ENCODE measurements at regions not wholly inside any gene's neighbourhood (a gene's known extent, or its start where the extent isn't known, plus 50 kb on each side); places are given as distances from the start of the nearest gene placed in this dataset.

DNA sequence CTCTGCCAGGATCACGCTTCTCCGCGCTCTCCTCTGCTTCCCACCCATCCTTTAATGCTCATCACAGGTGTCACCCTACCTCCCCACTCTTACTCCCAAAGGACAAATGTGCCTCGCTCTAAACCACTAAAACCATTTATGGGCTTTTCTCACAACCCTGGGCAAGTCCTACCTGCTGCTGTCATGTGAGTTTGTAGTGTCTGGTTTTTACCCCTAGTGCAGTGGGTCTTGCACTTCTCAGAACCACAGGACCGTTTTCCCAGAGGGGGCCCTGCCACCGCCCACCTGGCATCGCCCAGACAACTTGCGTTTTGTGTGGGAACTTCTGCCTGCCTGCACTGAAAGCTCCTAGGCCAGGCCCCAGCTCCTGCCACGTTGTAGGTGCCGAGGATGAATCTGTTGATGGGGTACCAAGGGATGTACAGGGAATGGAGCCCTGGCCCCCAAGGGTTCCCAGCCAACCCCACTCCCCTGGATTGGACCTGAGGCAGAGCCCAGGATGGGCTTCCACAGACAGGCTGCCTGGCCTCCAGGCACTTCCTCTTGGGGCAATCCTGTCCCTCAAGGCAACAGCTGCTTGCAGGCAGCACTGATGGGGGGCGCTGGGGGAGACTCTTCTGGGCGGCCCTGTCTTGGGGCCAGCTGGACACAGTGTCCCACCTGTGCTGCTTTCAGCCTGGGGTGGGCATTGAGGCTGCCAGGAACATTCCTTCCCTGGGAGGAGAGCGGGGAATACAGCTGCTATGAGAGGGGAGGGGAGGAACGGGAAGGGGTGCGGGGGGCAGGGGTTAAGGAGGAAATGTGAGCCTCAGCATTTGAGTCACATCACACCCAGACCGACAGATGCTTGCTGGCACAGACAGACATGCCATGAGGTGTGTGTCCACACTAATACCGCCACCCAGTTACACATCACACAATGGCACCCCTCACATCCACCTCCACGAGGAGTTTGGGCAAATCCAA lies 176.3 kb downstream of the ZFP36L2 start:
- peaks cover 3% of the 10 kb centered on the region for H3K4me1 ChIP-seq (ENCODE audit: control insufficient read depth, insufficient read depth, low read length)
- no peaks in the 10 kb centered on the region for H3K36me3 ChIP-seq (ENCODE audit: control insufficient read depth in 2 of 2, insufficient read depth in 2 of 2, low read length in 2 of 2)
- no peaks in the 10 kb centered on the region for H3K9me3 ChIP-seq (ENCODE audit: control insufficient read depth in 2 of 2, low read length in 2 of 2)
- no peaks in the 10 kb centered on the region for H3K27me3 ChIP-seq (ENCODE audit: control insufficient read depth in 1 of 2, insufficient read depth in 2 of 2, low read length in 2 of 2)
- H3K9ac ChIP-seq (ENCODE audit: low read length in 2 of 2) = peak overlapping the region in 1 of 2 donors; percentile 4
- H3K27ac ChIP-seq (ENCODE audit: low read length) = no peak overlapping the region
- no peak overlapping the region for H3K4me3 ChIP-seq (ENCODE audit: low read length in 2 of 2)

GRCh38 chr2:43047187-43047780 lies 179.1 kb downstream of the ZFP36L2 start:
- no peaks in the 10 kb centered on the region for H3K9me3 ChIP-seq (ENCODE audit: control insufficient read depth in 2 of 2, low read length in 2 of 2)
- no peak overlapping the region for H3K9ac ChIP-seq (ENCODE audit: low read length in 2 of 2)
- H3K36me3 ChIP-seq (ENCODE audit: control insufficient read depth in 2 of 2, insufficient read depth in 2 of 2, low read length in 2 of 2) = no peaks in the 10 kb centered on the region
- no peak overlapping the region for H3K27ac ChIP-seq (ENCODE audit: low read length)
- H3K27me3 ChIP-seq (ENCODE audit: control insufficient read depth in 1 of 2, insufficient read depth in 2 of 2, low read length in 2 of 2) = no peaks in the 10 kb centered on the region
- peaks cover 2% of the 10 kb centered on the region for H3K4me1 ChIP-seq (ENCODE audit: control insufficient read depth, insufficient read depth, low read length)
- no peak overlapping the region for H3K4me3 ChIP-seq (ENCODE audit: low read length in 2 of 2)

- H3K27ac ChIP-seq (ENCODE audit: low read length) = no peak overlapping the region
These were observed 180.5 kb downstream of the ZFP36L2 start for GRCh38 chr2:43045866-43046265.

GRCh38 chr2:43044093-43044681 lies 182.2 kb downstream of the ZFP36L2 start:
- no peak overlapping the region for H3K27ac ChIP-seq (ENCODE audit: low read length)
- peaks cover 8% of the 10 kb centered on the region for H3K4me1 ChIP-seq (ENCODE audit: control insufficient read depth, insufficient read depth, low read length)
- H3K9ac ChIP-seq (ENCODE audit: low read length in 2 of 2) = no peak overlapping the region
- H3K9me3 ChIP-seq (ENCODE audit: control insufficient read depth in 2 of 2, low read length in 2 of 2) = no peaks in the 10 kb centered on the region
- H3K27me3 ChIP-seq (ENCODE audit: control insufficient read depth in 1 of 2, insufficient read depth in 2 of 2, low read length in 2 of 2) = no peaks in the 10 kb centered on the region
- no peaks in the 10 kb centered on the region for H3K36me3 ChIP-seq (ENCODE audit: control insufficient read depth in 2 of 2, insufficient read depth in 2 of 2, low read length in 2 of 2)
- no peak overlapping the region for H3K4me3 ChIP-seq (ENCODE audit: low read length in 2 of 2)

More at GRCh38 chr2:43045866-43046265, 180.5 kb downstream of the ZFP36L2 start:
- H3K9me3 ChIP-seq (ENCODE audit: control insufficient read depth in 2 of 2, low read length in 2 of 2) = no peaks in the 10 kb centered on the region
- H3K9ac ChIP-seq (ENCODE audit: low read length in 2 of 2) = no peak overlapping the region
- no peaks in the 10 kb centered on the region for H3K36me3 ChIP-seq (ENCODE audit: control insufficient read depth in 2 of 2, insufficient read depth in 2 of 2, low read length in 2 of 2)
- no peak overlapping the region for H3K4me3 ChIP-seq (ENCODE audit: low read length in 2 of 2)
- H3K27me3 ChIP-seq (ENCODE audit: control insufficient read depth in 1 of 2, insufficient read depth in 2 of 2, low read length in 2 of 2) = no peaks in the 10 kb centered on the region
- H3K4me1 ChIP-seq (ENCODE audit: control insufficient read depth, insufficient read depth, low read length) = peaks cover 8% of the 10 kb centered on the region

DNA sequence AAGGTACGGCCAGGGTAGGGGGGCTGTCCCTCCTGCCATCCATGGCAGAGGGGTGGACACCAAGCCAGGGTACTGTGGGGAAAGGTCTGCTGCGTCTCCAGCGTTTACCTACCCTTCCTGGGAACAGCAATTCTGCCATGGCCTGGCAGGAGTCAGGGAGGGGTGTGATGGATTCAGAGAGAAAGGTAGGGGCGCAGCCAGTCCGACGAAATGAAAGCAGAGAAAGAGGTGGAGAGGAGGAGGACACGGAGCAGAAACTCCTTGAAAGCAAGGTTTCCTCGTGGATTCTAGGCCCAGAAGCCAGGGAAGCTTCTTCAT lies 182.9 kb downstream of the ZFP36L2 start:
- peaks cover 8% of the 10 kb centered on the region for H3K4me1 ChIP-seq (ENCODE audit: control insufficient read depth, insufficient read depth, low read length)
- no peaks in the 10 kb centered on the region for H3K9me3 ChIP-seq (ENCODE audit: control insufficient read depth in 2 of 2, low read length in 2 of 2)
- no peaks in the 10 kb centered on the region for H3K27me3 ChIP-seq (ENCODE audit: control insufficient read depth in 1 of 2, insufficient read depth in 2 of 2, low read length in 2 of 2)
- no peaks in the 10 kb centered on the region for H3K36me3 ChIP-seq (ENCODE audit: control insufficient read depth in 2 of 2, insufficient read depth in 2 of 2, low read length in 2 of 2)
- no peak overlapping the region for H3K27ac ChIP-seq (ENCODE audit: low read length)
- H3K9ac ChIP-seq (ENCODE audit: low read length in 2 of 2) = no peak overlapping the region
- no peak overlapping the region for H3K4me3 ChIP-seq (ENCODE audit: low read length in 2 of 2)

GRCh38 chr2:43041661-43042360 lies 184.6 kb downstream of the ZFP36L2 start:
- Histone ChIP-seq H3K4me3 (ENCODE audit: low read length in 2 of 2) (no peak overlapping the region), H3K9ac (ENCODE audit: low read length in 2 of 2) (no peak overlapping the region), H3K27ac (ENCODE audit: low read length) (no peak overlapping the region), H3K27me3 (ENCODE audit: control insufficient read depth in 1 of 2, insufficient read depth in 2 of 2, low read length in 2 of 2) (no peaks in the 10 kb centered on the region), H3K36me3 (ENCODE audit: control insufficient read depth in 2 of 2, insufficient read depth in 2 of 2, low read length in 2 of 2) (no peaks in the 10 kb centered on the region), H3K9me3 (ENCODE audit: control insufficient read depth in 2 of 2, low read length in 2 of 2) (no peaks in the 10 kb centered on the region), H3K4me1 (ENCODE audit: control insufficient read depth, insufficient read depth, low read length) (peaks cover 8% of the 10 kb centered on the region)

DNA sequence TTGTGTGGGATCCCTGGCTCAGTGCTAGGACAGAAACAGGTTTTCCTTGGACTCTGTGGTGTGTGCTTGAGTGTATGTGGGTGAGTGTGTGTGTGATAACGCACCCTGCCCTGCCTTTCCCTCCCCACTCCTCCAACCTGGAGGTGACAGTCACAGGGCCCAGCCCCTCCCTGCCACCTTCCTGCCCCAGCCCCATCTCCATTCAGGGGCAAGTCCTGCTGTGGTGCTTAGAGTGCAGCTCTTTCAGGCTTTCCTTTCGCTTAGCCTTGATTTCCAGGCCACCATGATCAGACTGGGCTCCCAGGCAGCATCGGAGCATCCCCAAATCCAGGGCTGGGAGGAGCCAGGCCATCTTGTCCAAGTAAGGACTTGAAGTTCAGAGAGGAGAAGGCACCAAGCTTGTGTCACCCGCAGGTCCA lies 185.2 kb downstream of the ZFP36L2 start:
- Histone ChIP-seq H3K9me3 (ENCODE audit: control insufficient read depth in 2 of 2, low read length in 2 of 2) (no peaks in the 10 kb centered on the region), H3K27ac (ENCODE audit: low read length) (no peak overlapping the region), H3K9ac (ENCODE audit: low read length in 2 of 2) (no peak overlapping the region), H3K36me3 (ENCODE audit: control insufficient read depth in 2 of 2, insufficient read depth in 2 of 2, low read length in 2 of 2) (no peaks in the 10 kb centered on the region), H3K4me1 (ENCODE audit: control insufficient read depth, insufficient read depth, low read length) (peaks cover 8% of the 10 kb centered on the region), H3K27me3 (ENCODE audit: control insufficient read depth in 1 of 2, insufficient read depth in 2 of 2, low read length in 2 of 2) (no peaks in the 10 kb centered on the region), H3K4me3 (ENCODE audit: low read length in 2 of 2) (no peak overlapping the region)

DNA sequence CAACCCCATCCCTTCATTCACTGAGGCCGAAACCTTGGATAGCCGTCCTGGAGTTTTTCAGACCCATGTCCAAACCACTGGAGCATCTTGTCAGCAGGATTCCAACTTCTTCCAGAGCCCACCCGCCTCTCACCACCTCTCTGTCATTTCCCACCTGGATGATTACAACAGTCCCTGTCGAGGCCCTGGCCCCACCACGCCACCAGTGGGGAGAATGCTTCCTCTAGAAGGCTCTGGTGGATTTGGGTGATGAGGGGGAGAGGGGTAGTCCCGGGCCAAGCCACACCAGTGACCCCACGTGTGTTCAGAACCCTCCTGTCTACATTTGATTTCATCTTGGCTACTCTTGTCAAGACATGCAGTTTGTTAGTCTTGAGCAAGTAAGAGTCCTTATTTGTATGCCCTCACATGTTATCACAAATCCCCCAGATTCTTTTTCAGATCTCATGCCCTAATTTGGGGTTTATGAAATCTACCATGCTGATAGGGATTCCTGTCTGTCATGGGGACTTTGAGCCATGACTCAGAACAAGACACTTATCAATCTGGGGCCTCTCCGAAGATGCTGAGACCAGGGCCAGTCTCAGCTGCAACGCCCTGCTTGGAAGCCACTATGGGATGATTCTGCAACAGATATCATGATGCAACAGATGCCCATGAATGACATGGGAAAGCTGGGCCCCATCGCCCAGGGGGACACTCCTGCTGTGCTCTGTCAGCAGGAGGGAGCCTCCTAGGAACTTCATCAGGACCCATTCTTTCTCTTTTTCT lies 186.1 kb downstream of the ZFP36L2 start:
- no peaks in the 10 kb centered on the region for H3K27me3 ChIP-seq (ENCODE audit: control insufficient read depth in 1 of 2, insufficient read depth in 2 of 2, low read length in 2 of 2)
- H3K4me3 ChIP-seq (ENCODE audit: low read length in 2 of 2) = no peak overlapping the region
- no peaks in the 10 kb centered on the region for H3K36me3 ChIP-seq (ENCODE audit: control insufficient read depth in 2 of 2, insufficient read depth in 2 of 2, low read length in 2 of 2)
- peaks cover 8% of the 10 kb centered on the region for H3K4me1 ChIP-seq (ENCODE audit: control insufficient read depth, insufficient read depth, low read length)
- no peaks in the 10 kb centered on the region for H3K9me3 ChIP-seq (ENCODE audit: control insufficient read depth in 2 of 2, low read length in 2 of 2)
- no peak overlapping the region for H3K9ac ChIP-seq (ENCODE audit: low read length in 2 of 2)
- H3K27ac ChIP-seq (ENCODE audit: low read length) = no peak overlapping the region

DNA sequence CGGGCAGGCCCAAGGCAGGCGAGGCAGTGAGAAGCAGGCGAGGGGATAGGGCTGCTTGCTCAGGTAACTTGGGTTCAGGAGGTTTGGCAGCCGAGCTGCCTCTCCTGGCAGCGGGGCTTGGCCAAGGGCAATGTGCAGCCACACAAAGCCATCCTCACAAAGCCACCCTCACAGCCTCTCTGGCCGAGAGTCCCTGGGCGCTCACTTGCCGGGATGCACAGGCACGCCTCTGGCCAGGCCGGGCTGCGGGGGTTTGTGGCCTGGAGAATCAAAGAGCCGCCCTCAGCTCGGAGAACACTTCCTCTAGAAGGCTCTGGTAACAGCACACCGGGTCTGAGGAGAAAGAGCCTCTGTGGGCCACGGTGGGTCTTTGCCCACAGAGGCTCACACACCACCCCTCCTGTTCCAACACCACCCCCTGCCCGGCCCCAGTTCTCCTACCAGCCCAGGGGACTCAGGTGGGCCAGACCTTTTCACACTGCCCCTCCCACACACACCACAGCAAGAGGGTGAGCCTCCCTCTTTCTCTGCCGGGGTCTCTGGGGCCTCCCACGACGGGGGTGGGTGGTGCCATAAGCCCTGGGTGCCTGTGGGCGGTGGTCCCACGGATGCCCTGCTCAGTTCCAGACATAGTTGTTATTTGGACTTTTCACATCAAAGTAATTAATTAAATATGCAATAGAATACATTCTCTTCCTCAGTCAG lies 186.9 kb downstream of the ZFP36L2 start:
- no peaks in the 10 kb centered on the region for H3K36me3 ChIP-seq (ENCODE audit: control insufficient read depth in 2 of 2, insufficient read depth in 2 of 2, low read length in 2 of 2)
- H3K27ac ChIP-seq (ENCODE audit: low read length) = no peak overlapping the region
- H3K4me3 ChIP-seq (ENCODE audit: low read length in 2 of 2) = no peak overlapping the region
- H3K27me3 ChIP-seq (ENCODE audit: control insufficient read depth in 1 of 2, insufficient read depth in 2 of 2, low read length in 2 of 2) = no peaks in the 10 kb centered on the region
- no peaks in the 10 kb centered on the region for H3K9me3 ChIP-seq (ENCODE audit: control insufficient read depth in 2 of 2, low read length in 2 of 2)
- H3K4me1 ChIP-seq (ENCODE audit: control insufficient read depth, insufficient read depth, low read length) = peaks cover 8% of the 10 kb centered on the region
- no peak overlapping the region for H3K9ac ChIP-seq (ENCODE audit: low read length in 2 of 2)
